WTC11 (cell line): ENCODE measurements at regions not wholly inside any gene's neighbourhood (a gene's known extent, or its start where the extent isn't known, plus 50 kb on each side); places are given as distances from the start of the nearest gene placed in this dataset.

Experiments
- ELF4 ChIP-seq: sonication (generic); formaldehyde crosslinking; IDR thresholded peaks from 2 replicates; pipeline ENCODE4 v1.8.1; 2022; ENCODE audit warnings: low read depth, mild to moderate bottlenecking, moderate library complexity, missing genetic modification reagents
- ESRRA ChIP-seq: sonication (generic); formaldehyde crosslinking; IDR thresholded peaks from 2 replicates; pipeline ENCODE4 v1.8.1; 2022; ENCODE audit warnings: mild to moderate bottlenecking, missing genetic modification reagents, borderline replicate concordance
- NR1H2 ChIP-seq: sonication (generic); formaldehyde crosslinking; IDR thresholded peaks from 2 replicates; pipeline ENCODE4 v1.9.0; 2021; ENCODE audit warnings: mild to moderate bottlenecking, moderate library complexity, missing genetic modification reagents
- NR2C2 ChIP-seq: sonication (generic); formaldehyde crosslinking; IDR thresholded peaks from 2 replicates; pipeline ENCODE4 v1.8.0; 2022; ENCODE audit warnings: mild to moderate bottlenecking, missing genetic modification reagents
- RORB ChIP-seq: fragments of 250-450 bp; sonication (Bioruptor Pico); IDR thresholded peaks from 2 replicates; pipeline ENCODE4 v1.9.0; 2021; ENCODE audit warnings: mild to moderate bottlenecking
- ZNF121 ChIP-seq: sonication (generic); formaldehyde crosslinking; IDR thresholded peaks from 2 replicates; pipeline ENCODE4 v1.8.0; 2023; ENCODE audit warnings: missing genetic modification reagents
- TF ChIP-seq, protein P1 (sequence below): fragments of 200-600 bp; IDR thresholded peaks from 2 replicates; pipeline ENCODE4 v1.8.0; 2022; ENCODE audit warnings: antibody characterized with exemption
- TF ChIP-seq, protein P2 (sequence below): sonication (generic); formaldehyde crosslinking; IDR thresholded peaks from 2 replicates; pipeline ENCODE4 v1.8.0; 2022; ENCODE audit warnings: mild to moderate bottlenecking, missing genetic modification reagents
- TF ChIP-seq, protein P3 (sequence below): sonication (generic); formaldehyde crosslinking; IDR thresholded peaks from 2 replicates; pipeline ENCODE4 v1.8.1; 2023; ENCODE audit warnings: mild to moderate bottlenecking, missing genetic modification reagents, moderate library complexity
- TF ChIP-seq, protein P4 (sequence below): sonication (generic); formaldehyde crosslinking; conservative IDR thresholded peaks from 2 replicates; pipeline ENCODE4 v1.8.1; 2022; ENCODE audit warnings: mild to moderate bottlenecking, missing genetic modification reagents

DNA sequence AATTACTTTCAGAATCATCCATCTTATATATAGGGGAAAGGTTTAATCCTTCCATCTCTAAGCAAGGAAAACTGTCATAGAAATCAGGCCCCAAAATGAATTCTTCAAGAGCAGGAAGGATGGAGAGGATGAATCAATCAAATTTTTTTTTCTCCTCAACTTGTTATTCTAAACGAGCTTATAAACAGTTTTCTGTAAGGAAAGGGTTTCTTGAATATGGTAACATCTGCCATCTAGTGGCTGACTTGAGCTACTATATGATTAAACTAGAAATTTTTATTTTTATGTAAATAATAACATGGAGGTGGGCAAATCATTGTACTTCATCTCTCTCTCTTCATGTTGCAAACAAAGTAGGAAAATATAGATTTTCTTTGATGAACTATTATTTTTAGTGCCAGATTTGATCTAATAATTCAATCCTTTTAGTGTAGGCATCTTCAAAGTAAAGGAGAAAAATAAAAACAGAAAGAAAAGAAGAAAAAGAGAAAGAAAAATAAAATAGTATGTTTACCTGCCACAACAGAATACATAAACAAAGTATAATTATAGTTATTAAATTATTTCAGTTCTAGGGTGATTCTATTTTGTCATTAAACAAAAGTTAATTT lies 146.6 kb downstream of the SERPINI1 start:
- TF ChIP-seq, protein P1, sequence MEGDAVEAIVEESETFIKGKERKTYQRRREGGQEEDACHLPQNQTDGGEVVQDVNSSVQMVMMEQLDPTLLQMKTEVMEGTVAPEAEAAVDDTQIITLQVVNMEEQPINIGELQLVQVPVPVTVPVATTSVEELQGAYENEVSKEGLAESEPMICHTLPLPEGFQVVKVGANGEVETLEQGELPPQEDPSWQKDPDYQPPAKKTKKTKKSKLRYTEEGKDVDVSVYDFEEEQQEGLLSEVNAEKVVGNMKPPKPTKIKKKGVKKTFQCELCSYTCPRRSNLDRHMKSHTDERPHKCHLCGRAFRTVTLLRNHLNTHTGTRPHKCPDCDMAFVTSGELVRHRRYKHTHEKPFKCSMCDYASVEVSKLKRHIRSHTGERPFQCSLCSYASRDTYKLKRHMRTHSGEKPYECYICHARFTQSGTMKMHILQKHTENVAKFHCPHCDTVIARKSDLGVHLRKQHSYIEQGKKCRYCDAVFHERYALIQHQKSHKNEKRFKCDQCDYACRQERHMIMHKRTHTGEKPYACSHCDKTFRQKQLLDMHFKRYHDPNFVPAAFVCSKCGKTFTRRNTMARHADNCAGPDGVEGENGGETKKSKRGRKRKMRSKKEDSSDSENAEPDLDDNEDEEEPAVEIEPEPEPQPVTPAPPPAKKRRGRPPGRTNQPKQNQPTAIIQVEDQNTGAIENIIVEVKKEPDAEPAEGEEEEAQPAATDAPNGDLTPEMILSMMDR: peak; percentile 44
- no peak for TF ChIP-seq ESRRA
- TF ChIP-seq RORB (CRISPR knock-in tag): no peak
- TF ChIP-seq, protein P2, sequence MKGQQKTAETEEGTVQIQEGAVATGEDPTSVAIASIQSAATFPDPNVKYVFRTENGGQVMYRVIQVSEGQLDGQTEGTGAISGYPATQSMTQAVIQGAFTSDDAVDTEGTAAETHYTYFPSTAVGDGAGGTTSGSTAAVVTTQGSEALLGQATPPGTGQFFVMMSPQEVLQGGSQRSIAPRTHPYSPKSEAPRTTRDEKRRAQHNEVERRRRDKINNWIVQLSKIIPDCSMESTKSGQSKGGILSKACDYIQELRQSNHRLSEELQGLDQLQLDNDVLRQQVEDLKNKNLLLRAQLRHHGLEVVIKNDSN: no peak
- no peak for TF ChIP-seq NR1H2 (CRISPR knock-in tag)
- TF ChIP-seq, protein P3, sequence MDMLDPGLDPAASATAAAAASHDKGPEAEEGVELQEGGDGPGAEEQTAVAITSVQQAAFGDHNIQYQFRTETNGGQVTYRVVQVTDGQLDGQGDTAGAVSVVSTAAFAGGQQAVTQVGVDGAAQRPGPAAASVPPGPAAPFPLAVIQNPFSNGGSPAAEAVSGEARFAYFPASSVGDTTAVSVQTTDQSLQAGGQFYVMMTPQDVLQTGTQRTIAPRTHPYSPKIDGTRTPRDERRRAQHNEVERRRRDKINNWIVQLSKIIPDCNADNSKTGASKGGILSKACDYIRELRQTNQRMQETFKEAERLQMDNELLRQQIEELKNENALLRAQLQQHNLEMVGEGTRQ: no peak
- TF ChIP-seq ELF4: no peak
- TF ChIP-seq ZNF121 (CRISPR knock-in tag): no peak
- no peak for TF ChIP-seq NR2C2
- TF ChIP-seq, protein P4, sequence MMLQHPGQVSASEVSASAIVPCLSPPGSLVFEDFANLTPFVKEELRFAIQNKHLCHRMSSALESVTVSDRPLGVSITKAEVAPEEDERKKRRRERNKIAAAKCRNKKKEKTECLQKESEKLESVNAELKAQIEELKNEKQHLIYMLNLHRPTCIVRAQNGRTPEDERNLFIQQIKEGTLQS: no peak
